ENCODE measurements at regions not wholly inside any gene's neighbourhood (a gene's known extent, or its start where the extent isn't known, plus 50 kb on each side); places are given as distances from the start of the nearest gene placed in this dataset.

GRCh38 chr1:216923601-216924000 lies 200.4 kb upstream of the ESRRG start:
- ChIA-PET POLR2A (ENCODE audit: unreplicated experiment) (interaction anchor here (0.5 kb wide), 1 partner anchor 10 kb away, joined by 3 read pairs; no protein-coding TSS in a partner anchor), CTCF (no interaction called here)
- no TSS peak for BruUV-seq (replicated peaks)
- H3K4me1 ChIP-seq (ENCODE audit: control insufficient read depth, insufficient read depth, low read length): no peaks in the 10 kb centered on the region
- H3K79me1 ChIP-seq (ENCODE audit: low read depth in 1 of 2, low read length in 2 of 2): no peaks in the 10 kb centered on the region
- H4K5ac ChIP-seq (ENCODE audit: low read depth, low read length): no peak overlapping the region
- DNase-seq (no peak), ATAC-seq (ENCODE audit: low read depth) (no peak)
- no peaks in the 10 kb centered on the region for H4K20me1 ChIP-seq (ENCODE audit: insufficient read depth, low read length)
- H2BK5ac ChIP-seq (ENCODE audit: low read depth, low read length, poor library complexity, severe bottlenecking): no peak overlapping the region
- no peak overlapping the region for H2AFZ ChIP-seq (replicated peaks; ENCODE audit: low read length, poor library complexity)
- H3K4ac ChIP-seq (ENCODE audit: low read depth, low read length): no peak overlapping the region
- in situ Hi-C loops (cut with MboI; ENCODE audit: low sequenced_read_pairs) (no loop called here), dilution Hi-C loops (cut with HindIII; ENCODE audit: low sequenced_read_pairs, unreplicated experiment) (no loop called here), intact Hi-C loops (cut with micrococcal nuclease) (no loop called here)
- no peak overlapping the region for H3K4me2 ChIP-seq (ENCODE audit: low read depth, low read length)
- no peak for TF ChIP-seq MXI1 (IDR thresholded peaks at IDR 0.05; ENCODE audit: borderline replicate concordance, low read depth, low read length)
- no peaks in the 10 kb centered on the region for H3K27me3 ChIP-seq (ENCODE audit: control insufficient read depth, insufficient read depth, low read length)
- no peak overlapping the region for H3K14ac ChIP-seq (replicated peaks; ENCODE audit: low read depth, low read length)
- H2AK5ac ChIP-seq (ENCODE audit: low read depth, low read length): no peak overlapping the region
- no peak overlapping the region for H2AK9ac ChIP-seq (replicated peaks; ENCODE audit: low read depth, low read length, poor library complexity)
- no peak overlapping the region for H4K8ac ChIP-seq (ENCODE audit: low read depth in 2 of 2, low read length in 2 of 2)
- no peak overlapping the region for H3K4me3 ChIP-seq (ENCODE audit: insufficient read depth, low read depth, low read length)
- no peaks in the 10 kb centered on the region for H3K9me3 ChIP-seq (ENCODE audit: control insufficient read depth, insufficient read depth, low read length)
- no peak overlapping the region for H3K27ac ChIP-seq (ENCODE audit: insufficient read depth, low read length)
- H2BK15ac ChIP-seq (ENCODE audit: low read depth, low read length): no peak overlapping the region
- no peaks in the 10 kb centered on the region for H3K36me3 ChIP-seq (ENCODE audit: control insufficient read depth, insufficient read depth, low read length)
- no peak overlapping the region for H3K9ac ChIP-seq (ENCODE audit: low read depth, low read length)
- H2BK120ac ChIP-seq (ENCODE audit: low read depth, low read length): no peak overlapping the region
- H3K18ac ChIP-seq (ENCODE audit: low read depth, low read length): no peak overlapping the region
- no peak overlapping the region for H3K56ac ChIP-seq (ENCODE audit: extremely low read depth, insufficient read depth, low read length)
- H3K23ac ChIP-seq (ENCODE audit: low read depth, low read length): no peak overlapping the region
- no peak overlapping the region for H4K91ac ChIP-seq (ENCODE audit: insufficient read depth, low read depth, low read length)
- no peak overlapping the region for H2BK20ac ChIP-seq (ENCODE audit: low read depth, low read length)
- WGBS, 2 experiments (ENCODE audit: extremely low coverage in 2 of 2, insufficient read length in 1 of 2): 90% methylated on average over 2 of the region's 5 CpGs; no CpG with 5 or more reads in 1 of the 2 experiments
- H3K9me1 ChIP-seq (ENCODE audit: insufficient read depth, low read length): no peaks in the 10 kb centered on the region

Measured in IMR-90 (cell line).